ENCODE measurements at regions not wholly inside any gene's neighbourhood (a gene's known extent, or its start where the extent isn't known, plus 50 kb on each side); places are given as distances from the start of the nearest gene placed in this dataset.
A peak's percentile ranks its signal among the peaks of the same experiment; 100 is the strongest.

DNA sequence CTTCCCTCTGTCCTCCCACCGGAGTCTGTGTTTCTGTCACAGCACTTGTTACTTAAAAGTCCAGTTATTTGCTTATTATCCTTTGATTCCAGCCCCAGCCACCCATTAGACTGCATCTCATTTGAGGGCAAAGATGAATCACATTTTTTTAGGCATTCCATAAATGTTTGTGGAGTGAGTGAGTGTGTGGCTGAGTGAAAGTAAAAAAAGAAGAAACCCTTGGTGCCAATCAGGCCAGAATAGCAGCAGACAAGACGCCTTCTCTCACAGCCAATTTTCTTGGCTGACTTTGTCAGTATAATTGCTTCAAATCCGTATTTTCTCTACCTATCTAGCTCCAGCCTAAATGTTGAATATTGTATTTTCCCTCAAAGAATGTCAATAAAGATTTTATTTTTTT is 613.0 kb upstream of the WWC1 start:
- DNase-seq: no peak

DNA sequence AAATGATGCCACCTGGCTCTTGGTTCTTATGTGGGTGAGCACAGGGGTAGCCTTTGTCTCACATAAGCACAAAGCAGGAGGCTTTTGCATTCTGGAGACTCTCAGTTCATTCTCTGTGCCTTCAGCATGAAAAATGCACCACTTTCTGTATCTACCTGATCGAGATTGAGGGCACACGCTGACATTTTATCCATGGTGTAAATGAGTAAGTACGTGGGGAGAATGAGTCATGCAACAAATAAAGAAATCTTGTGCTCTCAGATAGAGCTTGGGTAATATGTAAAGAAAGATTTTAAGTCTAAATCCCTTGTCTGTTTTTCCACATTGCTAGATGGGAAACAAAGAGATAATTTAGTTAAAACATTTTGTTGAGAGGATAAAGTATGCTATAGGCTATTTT is 607.2 kb upstream of the WWC1 start:
- no peak for DNase-seq

DNA sequence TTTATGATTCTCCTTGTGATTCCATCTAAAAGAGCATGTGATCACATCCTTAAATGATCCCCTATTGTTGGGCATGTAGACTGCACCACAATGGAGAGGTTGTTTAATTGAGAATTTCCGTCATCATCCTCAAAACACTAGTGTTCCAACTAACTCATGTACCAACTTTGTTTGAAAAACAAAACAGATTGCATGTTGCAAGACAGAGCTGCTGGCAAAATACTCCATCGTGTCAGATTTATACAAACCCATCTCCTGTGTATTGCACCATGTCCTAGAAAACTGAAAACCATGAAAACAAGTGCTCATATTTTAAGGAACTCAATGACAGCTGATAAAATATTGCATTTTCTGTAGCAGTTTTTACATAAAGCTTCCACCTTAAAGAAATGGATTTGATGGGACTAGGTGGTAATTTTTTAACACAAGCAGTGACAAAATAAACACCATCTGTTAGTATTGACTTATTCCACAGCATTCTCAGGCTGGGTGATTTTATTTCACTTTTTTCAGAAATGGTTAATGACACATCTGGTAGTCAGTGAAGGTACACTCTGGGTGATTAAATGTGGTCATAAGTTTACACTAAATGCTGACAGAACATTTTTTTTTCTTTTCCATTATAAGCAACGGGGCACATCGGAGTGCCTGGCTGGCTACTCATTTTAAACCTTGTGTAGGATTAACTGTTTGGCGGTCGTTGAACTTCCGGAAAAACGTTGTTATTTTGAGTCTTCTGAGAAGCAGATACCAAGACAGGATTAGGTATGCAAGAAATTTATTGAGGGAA is 602.9 kb upstream of the WWC1 start:
- DNase-seq: no peak

DNA sequence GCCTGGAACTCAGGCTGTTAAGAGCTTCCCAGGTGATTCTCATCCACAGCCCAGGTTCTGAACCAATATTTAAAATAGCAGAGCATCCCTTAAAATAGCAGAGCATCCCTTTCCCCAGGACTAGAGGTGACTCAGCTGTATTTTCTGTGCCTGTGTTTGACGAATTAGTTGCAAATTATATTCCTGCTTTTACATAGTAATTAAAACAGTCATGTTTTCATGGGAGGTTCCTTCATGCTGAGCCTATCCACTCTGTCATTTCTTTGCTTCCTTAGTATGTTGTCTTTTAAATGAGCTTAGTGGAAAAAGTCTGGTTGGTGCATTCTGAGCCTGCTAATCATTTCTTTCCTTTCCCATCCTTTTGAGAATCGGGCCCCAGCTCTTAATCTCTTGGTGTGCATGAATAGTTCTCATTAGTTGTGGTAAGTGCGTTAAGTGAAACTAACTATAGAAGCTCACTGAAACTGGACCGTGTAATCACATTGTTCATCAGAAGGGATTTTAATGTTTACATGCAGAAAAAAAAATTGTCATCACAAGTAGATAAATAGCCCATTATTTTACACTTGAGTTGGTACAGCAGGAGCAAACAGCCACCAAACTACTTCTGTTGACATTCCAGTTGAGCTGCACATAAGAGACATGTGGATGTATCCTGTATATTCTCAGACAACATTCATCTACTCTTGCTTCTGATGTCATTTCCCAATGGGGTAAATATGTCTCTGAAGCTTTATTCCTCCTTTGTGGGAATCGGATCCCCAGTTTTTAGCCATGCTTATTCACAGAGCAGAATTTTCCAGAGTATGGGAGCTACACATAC is 596.9 kb upstream of the WWC1 start:
- DNase-seq: no peak

DNA sequence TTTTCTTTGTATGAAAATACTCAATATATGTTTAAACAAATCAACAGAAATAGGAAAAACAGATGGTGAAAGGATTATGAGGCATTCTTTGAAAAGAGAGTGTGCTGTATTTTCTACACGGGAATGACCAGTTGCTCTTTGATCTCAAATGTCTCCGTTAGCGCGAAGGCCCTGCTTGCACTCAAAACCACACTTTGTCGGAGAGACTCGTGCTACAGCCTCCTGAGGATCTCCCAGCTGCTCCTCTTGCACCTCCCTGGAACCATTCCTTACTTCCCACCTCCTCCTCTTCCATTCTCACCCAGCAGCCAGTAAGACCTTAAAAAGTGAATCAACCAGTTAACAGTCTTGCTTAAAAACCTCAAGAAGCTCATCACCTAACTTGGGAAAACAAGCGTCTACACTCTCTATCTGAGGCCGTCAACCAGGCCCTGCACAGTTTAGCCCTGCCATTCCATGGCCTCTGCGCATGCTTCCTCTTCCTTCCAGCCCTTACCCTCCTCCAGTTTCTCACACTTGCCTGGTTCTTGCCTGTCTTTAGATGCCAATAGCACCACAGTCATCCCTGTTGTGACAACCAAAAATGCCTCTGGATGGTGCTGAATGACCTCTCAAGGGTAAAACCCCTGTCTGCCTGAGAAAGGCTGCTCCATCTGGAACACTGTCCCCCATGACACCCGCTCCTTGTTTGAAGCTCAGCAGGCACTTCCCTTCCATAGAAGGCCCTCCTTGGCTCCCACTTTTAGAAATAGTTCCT is 594.7 kb upstream of the WWC1 start:
- no peak for DNase-seq

DNA sequence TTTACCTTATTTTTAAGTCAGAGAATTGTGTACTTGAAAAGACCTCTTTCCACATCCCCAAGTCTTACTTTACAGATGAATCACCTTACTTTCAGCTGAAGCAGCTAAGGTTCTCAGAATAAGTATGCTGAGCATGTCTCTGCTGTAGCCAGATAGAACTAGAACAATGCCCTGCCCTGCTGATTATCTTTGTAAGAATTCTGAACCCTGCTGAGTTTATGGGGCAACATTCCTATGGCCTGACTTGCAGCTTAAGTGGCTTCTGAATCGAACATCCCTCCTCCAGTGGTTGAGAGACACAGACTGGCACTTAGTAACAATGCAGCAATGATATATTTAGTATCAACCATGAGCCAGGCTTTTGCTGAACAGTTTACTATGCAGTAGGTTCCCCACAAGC is 592.0 kb upstream of the WWC1 start:
- no peak for DNase-seq

DNA sequence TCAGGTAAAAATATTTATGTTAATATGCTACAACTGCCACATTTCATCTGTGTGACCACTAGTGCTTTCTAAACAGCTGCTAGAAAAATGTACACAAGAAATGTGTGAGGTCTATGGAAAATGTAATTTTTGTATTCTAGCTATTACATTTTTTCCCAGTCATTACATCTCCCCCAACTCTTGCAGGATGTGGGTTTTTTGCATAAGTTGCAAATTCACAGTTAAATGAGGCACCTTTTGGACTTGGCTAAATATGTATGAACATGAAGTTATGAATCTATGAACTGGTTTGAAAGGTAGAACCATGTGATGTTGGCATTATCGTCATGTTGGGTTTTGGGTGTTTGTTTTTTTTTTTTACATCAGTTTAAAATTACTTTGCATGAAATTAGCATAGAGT is 590.4 kb upstream of the WWC1 start:
- DNase-seq: no peak

DNA sequence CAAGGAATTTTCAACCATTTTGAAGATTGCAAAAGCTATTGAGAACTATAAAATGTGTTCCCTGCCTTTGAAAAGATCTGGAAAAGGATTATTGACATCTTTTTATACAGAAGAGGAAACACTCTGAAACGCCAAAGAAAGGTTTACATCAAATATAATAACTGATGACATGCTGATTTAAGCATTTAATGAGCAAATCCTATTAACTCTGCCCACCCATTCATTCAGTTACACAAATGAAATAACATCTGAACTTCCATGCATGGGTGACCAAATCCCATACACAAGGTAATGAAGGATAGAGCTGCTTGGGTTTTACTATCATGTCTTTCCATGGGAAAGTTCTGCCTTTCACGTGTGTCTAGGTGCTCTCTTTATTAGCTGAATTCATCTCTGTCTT is 589.4 kb upstream of the WWC1 start:
- DNase-seq: no peak

DNA sequence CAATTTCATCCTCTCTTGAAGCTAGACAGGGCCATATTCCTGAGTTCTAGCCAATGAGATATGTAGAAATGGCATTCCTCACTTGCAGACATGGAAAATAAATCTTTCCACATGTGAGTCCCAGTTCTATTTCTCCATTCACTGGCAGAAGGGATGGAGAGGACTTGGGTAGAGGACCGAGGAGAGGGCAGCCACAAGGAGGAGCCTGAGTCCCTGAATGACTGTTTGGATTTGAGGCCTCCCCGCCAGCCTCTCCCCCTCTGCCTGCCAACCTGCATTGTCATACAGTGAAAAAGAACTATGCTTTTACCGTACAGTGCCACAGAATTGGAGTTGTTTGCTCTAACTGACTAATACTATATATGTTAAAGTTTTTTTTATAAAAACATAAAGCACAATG is 583.0 kb upstream of the WWC1 start:
- no peak for DNase-seq

DNA sequence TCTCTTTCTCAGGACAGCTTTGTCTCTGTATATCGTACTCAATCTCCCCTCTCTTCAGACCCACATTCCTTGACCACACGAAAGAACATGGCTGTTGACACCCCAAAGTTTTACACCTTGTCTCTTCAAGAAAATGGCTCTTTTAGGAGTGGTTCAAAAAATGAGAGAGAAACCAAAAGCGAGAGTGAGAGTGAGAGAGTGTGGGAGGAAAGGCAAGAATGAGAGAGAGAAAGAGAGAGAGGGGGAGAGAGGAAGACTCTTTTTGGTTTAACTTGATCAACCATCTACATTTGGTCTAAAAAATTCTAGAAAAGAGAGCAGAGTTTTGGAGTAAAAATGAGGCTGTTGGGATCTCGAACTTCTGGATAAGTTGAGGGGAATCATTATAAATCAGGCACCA is 581.8 kb upstream of the WWC1 start:
- DNase-seq: no peak

DNA sequence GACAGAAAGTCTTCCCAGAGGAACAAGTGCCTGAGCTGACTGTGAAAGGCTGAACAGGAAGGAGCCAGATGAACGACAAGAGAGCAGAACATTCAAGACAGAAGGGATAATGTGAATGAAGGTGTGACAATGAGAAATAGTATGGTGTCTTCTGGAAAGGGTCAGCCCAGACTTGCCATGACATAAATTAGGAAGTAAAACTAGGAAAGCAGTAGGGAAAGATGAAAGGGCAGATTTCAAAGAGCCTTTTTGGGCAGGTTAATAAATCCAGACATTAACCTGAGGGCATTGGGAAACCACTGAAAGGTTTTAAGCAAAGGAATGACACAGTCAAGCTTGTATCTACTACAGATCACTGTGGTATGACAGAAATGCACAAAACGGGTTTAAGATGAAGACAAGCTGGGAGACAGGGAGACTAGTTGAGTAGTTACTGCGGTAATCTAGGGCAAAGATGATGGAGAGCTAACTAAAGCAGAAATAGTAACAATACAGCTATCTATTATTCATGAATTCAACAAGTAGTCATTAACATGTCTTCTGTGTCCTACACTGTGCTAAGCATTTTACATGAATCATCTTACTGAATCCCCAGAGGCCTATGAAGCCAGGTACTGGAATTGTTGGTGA is 580.9 kb upstream of the WWC1 start:
- no peak for DNase-seq

DNA sequence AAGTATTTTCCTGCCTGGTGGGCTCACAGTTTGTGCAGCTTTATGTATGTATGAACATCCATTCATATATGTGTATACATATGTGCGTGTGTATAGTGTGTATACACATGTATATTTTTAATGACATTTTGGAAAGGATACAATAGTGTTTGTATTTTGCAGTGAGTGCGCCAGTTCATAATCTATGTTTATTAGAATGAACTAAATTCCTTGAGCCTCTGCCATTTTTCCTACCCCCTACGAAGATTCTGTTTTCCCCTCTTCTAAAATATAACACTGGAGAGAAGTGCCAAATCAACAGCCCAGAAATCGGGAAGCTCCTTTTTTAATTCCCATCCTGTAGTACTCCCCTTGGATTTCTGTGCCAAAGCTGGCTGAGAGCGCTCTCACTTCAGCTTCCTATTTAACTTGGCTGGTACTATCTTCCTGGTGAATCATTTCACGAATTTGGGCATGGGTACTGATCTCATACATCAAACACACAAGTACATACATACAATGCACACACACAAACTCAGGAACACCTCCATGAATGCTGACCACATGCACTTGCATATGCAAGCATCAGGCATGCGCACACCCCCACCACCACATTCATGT is 578.4 kb upstream of the WWC1 start:
- no peak for DNase-seq

DNA sequence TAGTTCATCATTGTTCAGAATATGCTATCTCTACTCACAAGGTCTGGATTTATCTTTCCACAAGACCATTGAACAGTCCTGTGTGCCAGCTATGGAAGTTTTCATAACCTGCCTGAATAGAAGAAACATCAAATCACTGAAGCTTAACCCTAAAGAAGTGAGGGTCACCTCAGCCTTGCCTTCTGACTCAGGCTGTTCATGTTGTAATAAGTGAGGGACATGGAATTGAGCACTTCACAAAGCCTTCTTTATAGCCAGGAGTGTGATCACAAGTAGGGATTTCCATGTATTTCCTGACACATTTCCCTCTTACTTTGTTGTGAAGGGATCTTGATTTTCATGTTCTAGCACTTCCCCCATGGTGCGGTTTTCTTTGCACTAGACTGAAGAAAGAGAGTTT is 577.5 kb upstream of the WWC1 start:
- DNase-seq: no peak

DNA sequence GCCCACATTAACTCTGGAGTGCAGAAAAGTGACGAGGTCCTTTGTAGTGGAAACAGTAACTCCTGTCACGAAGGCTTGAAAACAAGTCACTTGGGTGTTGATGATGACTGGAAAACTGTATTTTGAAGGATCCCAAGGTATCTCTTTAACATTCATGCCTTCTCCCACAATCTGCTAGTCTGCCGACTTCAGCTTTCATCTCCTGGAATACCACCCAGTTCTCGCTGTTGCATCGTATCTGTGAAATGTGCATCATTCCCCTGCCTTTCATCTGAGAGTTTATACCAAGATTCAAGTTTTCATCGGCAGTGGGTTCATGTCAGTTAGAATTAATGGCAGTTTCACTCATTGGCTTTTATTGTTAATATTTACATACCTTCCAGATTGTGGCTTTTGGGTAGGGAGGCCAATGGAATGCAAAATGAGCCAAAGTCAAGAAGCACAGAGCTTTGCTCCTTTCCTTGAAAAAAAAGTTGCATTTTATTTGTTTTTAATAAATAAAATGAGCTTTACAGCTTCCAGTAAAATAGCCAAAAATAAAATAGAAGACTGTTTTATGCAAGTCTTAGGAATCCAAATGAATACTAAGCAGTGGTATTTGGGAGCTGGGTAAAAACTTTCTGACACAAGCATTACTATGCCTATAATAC is 575.2 kb upstream of the WWC1 start:
- DNase-seq: no peak

DNA sequence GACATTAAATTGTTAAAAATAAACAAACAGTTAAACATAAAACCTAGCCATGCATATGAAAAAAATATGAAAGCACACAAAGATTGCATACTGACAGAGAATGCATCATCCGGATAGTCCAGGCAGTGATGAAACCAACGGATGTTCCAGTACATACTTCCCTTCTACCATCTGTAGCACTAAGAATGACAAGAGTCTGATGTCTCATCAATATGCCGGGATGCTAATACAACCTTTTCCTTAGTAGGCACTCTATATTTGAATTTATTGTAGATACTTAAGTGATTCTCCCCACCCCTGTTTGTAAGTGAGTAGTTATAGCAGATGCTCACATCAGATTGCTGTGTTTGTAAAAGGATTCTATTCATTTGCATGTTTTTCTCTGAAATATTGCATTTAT is 571.2 kb upstream of the WWC1 start:
- peak; percentile 14 for DNase-seq

DNA sequence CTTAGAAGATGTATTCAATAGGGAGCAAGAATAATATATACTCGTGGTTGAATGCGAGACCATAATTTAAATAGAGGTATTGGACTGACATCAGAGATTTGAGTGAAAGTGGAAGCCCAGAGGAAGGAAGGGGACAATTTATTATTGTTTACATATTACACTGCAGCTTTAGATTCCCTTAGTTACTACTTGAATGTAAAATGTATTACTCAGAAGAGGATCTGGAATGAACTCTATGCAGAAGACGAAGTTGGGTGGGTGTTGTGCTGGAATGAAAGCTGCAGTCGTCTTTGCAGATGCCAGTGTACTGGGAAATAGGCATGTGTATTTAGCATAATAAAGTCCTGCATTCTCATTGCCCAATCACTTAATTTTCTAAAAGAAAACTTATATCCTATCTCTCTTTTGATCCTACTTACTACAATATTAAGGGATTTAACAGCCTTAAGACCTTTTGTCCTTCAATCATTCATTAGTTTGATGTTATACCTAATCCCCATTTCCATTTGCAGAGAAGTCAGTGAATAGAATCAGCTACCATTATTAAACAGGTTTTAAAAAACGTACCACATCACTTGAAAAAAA is 570.7 kb upstream of the WWC1 start:
- no peak for DNase-seq

DNA sequence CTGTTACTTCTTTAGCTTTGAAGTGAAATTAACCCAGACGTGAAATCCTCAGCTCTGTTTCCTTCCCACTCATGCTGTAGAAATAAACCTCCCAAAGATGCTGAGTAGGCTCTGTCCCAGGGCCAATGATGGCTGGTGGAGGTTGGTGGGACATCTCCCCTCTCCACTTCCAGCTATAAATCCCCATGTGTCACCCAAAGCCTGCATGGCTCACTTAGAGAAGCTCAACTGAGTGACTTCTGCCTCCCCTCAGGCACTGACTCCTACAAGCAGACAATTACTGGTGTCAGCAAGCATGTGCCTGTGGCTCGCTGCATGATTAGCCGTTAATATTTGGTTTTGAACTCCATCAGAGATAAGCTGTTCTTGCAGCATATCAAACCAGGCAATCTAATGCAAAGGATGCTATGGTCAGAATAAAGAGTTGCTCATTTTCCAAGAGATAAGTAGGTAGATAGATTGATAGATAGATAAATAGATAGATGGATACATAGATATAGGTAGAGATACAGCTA is 569.5 kb upstream of the WWC1 start:
- DNase-seq: no peak

DNA sequence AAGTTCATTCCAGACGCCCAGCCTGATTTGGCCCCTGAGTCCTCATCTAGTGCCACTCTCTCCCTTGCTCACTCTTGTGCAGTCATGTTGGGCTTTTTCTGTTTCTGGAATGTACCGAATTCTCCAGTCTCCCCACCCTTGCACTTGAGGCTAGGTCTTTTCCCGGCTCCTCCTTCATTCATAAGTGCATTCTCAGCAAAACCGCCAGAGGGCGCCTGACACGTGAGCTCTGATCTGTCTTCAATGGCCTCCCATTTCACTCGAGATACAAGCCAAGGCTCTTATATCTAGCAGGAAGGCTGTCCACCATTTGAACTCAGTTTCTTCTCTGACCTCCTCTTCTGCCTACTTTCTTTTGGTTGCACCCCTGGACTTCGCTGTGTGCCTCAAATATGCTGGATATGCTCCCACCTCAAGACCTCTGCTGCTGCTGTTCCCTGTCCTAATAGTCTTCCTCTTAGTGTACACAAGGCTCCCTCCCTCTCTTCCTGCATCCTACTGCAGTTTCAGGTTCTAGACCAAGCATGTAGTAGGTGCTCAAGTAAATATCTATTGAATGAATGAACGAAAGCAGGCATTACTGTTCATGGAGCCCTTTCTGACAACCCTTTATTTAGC is 568.1 kb upstream of the WWC1 start:
- peak; percentile 70 for DNase-seq

DNA sequence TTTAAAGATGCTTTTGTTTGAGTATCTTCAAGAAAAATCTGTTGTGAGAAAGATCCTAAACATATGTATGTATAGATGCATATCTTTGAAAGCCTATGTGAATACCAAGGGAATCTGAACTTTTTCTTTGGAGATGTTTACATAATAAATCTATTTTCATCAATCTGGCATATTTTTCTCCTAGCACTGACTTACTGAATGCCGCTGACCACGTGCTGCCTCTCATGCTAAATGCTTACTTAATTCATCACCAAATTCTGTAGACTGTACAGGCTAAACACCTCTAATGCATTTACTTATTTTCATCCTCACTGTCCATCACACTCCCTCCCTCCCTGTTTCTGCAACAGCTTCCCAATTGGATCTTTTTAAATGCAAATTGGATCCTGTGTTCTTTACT is 566.2 kb upstream of the WWC1 start:
- no peak for DNase-seq

DNA sequence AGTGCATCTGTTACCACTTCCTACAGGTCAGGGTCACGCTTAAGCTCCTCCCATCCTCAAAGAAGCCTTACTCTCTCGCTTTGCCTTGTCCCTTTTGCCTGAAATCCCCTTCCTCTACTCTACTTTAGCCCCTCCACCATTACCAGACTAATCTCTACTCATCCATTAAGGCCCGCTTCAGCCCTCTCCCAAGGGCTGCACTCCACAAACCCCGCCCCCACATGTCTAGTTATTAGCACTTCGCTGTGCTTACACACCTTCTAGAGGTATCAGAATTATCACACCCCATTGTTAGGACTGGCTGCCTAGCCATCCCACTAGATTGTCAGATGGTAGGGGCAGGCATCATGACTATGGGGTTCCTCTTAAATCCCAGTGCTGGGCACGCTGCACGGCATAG is 565.7 kb upstream of the WWC1 start:
- DNase-seq: no peak

DNA sequence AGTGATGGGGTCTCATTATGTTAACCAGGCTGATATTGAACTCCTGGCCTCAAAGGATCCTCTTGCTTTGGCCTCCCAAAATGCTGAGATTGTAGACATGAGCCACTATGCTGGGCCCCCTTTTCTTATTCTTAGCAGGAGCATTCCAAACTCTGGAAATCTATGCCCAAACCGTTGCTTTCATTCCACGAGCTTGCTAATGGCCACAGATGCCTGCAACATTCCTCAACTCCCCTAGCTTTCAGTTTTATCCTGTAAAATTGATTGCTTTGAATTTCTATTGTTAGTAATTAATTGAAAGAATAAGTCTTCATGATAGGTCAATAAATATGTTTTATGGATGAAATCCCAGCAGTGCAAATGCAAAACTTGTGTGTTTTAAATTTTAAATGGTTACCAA is 564.8 kb upstream of the WWC1 start:
- no peak for DNase-seq

Measured in inflammatory macrophage treated with lipopolysaccharide for 4 hours (primary cell).